SH-SY5Y (cell line): ENCODE measurements at regions not wholly inside any gene's neighbourhood (a gene's known extent, or its start where the extent isn't known, plus 50 kb on each side); places are given as distances from the start of the nearest gene placed in this dataset.

Experiments
- GATA2 ChIP-seq: IDR thresholded peaks from 2 replicates; pipeline ENCODE4 v1.6.1; 2011; ENCODE audit warnings: mild to moderate bottlenecking, low read depth, low read length
- GATA3 ChIP-seq: IDR thresholded peaks from 2 replicates; pipeline ENCODE4 v1.6.1; 2011; ENCODE audit warnings: low read depth, mild to moderate bottlenecking, low read length, moderate library complexity

- no peak for TF ChIP-seq GATA2
- no peak for TF ChIP-seq GATA3
Measured at GRCh38 chr1:22343456-22344328, 108.0 kb upstream of the ZBTB40 start.
